Activated naive CD8-positive, alpha-beta T cell treated with anti-CD3 and anti-CD28 coated beads, Interleukin-2, amount 10 ng/mL, durations not matched to agents 7 days and 5 days (primary cell): ENCODE measurements at regions not wholly inside any gene's neighbourhood (a gene's known extent, or its start where the extent isn't known, plus 50 kb on each side); places are given as distances from the start of the nearest gene placed in this dataset.

Experiments
- ATAC-seq: fragments of 150-1000 bp; cut with Tn5 transposase; one replicate; pipeline ENCODE4 v1.10.0; 2021; ENCODE audit warnings: low read depth, moderate library complexity
- POLR2A ChIA-PET: fragments of 350-600 bp; sonication (Branson Sonifier 250); formaldehyde crosslinking; loops from one replicate; lab custom pipeline; 2021; ENCODE audit warnings: antibody characterized with exemption; lab: Charles Lee
- DNase-seq: peaks from one replicate; pipeline ENCODE4 v3.0.0; 2021
- H3K27ac Mint-ChIP-seq: one replicate; pipeline ENCODE4 v1.8.0; 2022; ENCODE audit warnings: mild to moderate bottlenecking, mixed read lengths
- H3K27me3 Mint-ChIP-seq: one replicate; pipeline ENCODE4 v1.8.0; 2022; ENCODE audit warnings: mild to moderate bottlenecking, moderate library complexity, mixed read lengths
- H3K36me3 Mint-ChIP-seq: one replicate; pipeline ENCODE4 v1.8.0; 2021; ENCODE audit warnings: mild to moderate bottlenecking, mixed read lengths
- H3K4me1 Mint-ChIP-seq: one replicate; pipeline ENCODE4 v1.8.0; 2021; ENCODE audit warnings: mixed read lengths
- H3K4me3 Mint-ChIP-seq: one replicate; pipeline ENCODE4 v1.8.0; 2022; ENCODE audit warnings: mild to moderate bottlenecking, moderate library complexity, mixed read lengths
- H3K9me3 Mint-ChIP-seq: one replicate; pipeline ENCODE4 v1.8.0; 2021; ENCODE audit warnings: mixed read lengths

- POLR2A ChIA-PET = interaction anchor here (0.5 kb wide), 1 partner anchor 714 kb away, joined by 5 read pairs; no protein-coding TSS in a partner anchor
- H3K4me3 Mint-ChIP-seq = peak overlapping the region; percentile 49
These were observed 534.5 kb upstream of the KCNMB2 start for GRCh38 chr3:178001670-178002101.

DNA sequence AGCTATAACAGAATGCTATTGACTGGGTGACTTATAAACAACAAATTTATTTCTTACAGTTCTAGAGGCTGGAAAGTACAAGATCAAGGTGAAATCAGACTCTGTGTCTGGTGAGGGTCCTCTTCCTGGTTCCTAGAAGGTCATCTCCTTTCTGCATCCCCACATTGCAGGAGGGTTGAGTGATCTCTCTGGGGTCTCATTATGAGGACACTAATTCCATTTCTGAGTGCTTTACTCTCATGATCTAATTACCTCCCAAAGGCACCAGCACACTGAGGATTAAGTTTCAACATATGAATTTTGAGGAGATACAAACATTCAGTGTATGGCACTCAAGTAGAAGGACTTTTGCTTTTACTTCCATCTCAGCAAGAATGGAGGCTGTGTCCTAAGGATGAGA, 534.1 kb upstream of the KCNMB2 start:
- Mint-ChIP-seq H3K27me3 (no peaks in the 10 kb centered on the region), H3K4me3 (peak overlapping the region; percentile 49), H3K36me3 (peaks cover 26% of the 10 kb centered on the region), H3K27ac (peak overlapping the region; percentile 85), H3K4me1 (peaks cover 20% of the 10 kb centered on the region), H3K9me3 (peaks cover 22% of the 10 kb centered on the region)
- POLR2A ChIA-PET = no interaction called here
- ATAC-seq (no peak), DNase-seq (no peak)

More at GRCh38 chr3:178001670-178002101, 534.5 kb upstream of the KCNMB2 start:
- Mint-ChIP-seq H3K36me3 (peaks cover 26% of the 10 kb centered on the region), H3K27ac (peak overlapping the region; percentile 85), H3K4me1 (peaks cover 20% of the 10 kb centered on the region), H3K27me3 (no peaks in the 10 kb centered on the region), H3K9me3 (peaks cover 22% of the 10 kb centered on the region)
- ATAC-seq (peak; percentile 97), DNase-seq (no peak)

DNA sequence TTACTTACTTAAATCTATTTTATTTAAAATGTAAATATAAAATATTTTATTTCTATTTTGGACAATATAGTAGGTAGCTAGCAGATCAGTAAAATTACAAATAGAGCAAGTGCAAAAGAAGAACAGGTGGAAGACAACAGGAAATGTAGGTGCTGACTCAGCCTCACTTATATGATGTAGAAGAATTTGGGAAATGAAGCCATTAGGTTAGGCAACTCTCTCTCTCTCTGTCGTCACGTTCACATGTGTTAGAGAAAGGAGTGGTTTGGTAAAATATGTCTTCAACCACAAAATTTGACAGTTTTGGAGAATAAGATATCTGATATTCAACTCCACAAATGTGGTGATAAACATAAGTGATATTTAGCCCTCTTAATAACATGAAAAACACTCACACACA, 532.5 kb upstream of the KCNMB2 start:
- H3K4me1 Mint-ChIP-seq = peaks cover 20% of the 10 kb centered on the region
- no peak overlapping the region for H3K4me3 Mint-ChIP-seq
- no peak overlapping the region for H3K27ac Mint-ChIP-seq
- POLR2A ChIA-PET = no interaction called here
- no peaks in the 10 kb centered on the region for H3K27me3 Mint-ChIP-seq
- H3K36me3 Mint-ChIP-seq = peaks cover 26% of the 10 kb centered on the region
- ATAC-seq = no peak
- peaks cover 22% of the 10 kb centered on the region for H3K9me3 Mint-ChIP-seq
- no peak for DNase-seq

GRCh38 chr3:178005961-178006360, 530.3 kb upstream of the KCNMB2 start:
- peaks cover 17% of the 10 kb centered on the region for H3K36me3 Mint-ChIP-seq
- H3K9me3 Mint-ChIP-seq = peaks cover 15% of the 10 kb centered on the region
- H3K27me3 Mint-ChIP-seq = no peaks in the 10 kb centered on the region
- H3K27ac Mint-ChIP-seq = no peak overlapping the region
- H3K4me1 Mint-ChIP-seq = peaks cover 20% of the 10 kb centered on the region
- H3K4me3 Mint-ChIP-seq = no peak overlapping the region
- POLR2A ChIA-PET = no interaction called here
- DNase-seq (no peak), ATAC-seq (no peak)

DNA sequence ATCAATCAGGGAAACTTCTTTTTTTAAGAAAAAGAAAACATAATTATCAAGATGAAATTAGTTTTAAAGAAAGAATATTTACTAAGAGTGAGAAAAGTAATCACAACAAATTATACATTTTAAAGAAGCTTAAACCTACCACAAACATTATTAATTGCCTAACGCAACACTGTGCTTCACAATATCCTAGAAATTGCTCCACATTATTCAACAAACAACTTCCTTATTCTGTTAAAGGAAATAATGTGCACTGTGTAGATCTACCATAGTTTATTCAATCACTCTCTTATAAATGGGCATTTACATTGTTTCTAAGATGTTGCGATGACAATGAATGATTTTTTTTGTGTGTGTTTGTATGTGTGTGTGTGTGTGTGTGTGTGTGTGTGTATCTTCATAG, 525.9 kb upstream of the KCNMB2 start:
- ATAC-seq (no peak), DNase-seq (no peak)
- POLR2A ChIA-PET = no interaction called here
- Mint-ChIP-seq H3K4me1 (peaks cover 2% of the 10 kb centered on the region), H3K27ac (no peak overlapping the region), H3K9me3 (no peaks in the 10 kb centered on the region), H3K27me3 (no peaks in the 10 kb centered on the region), H3K36me3 (no peaks in the 10 kb centered on the region), H3K4me3 (no peak overlapping the region)

- H3K9me3 Mint-ChIP-seq = peaks cover 1% of the 10 kb centered on the region
- H3K4me3 Mint-ChIP-seq = no peak overlapping the region
- POLR2A ChIA-PET = no interaction called here
- H3K27me3 Mint-ChIP-seq = no peaks in the 10 kb centered on the region
- H3K4me1 Mint-ChIP-seq = no peaks in the 10 kb centered on the region
- no peak overlapping the region for H3K27ac Mint-ChIP-seq
- no peak for DNase-seq
- no peak for ATAC-seq
- no peaks in the 10 kb centered on the region for H3K36me3 Mint-ChIP-seq
These were observed 516.6 kb upstream of the KCNMB2 start for GRCh38 chr3:178019645-178020044.

- no peaks in the 10 kb centered on the region for H3K4me1 Mint-ChIP-seq
- DNase-seq (no peak), ATAC-seq (no peak)
- H3K36me3 Mint-ChIP-seq = no peaks in the 10 kb centered on the region
- no peak overlapping the region for H3K4me3 Mint-ChIP-seq
- POLR2A ChIA-PET = no interaction called here
- peaks cover 1% of the 10 kb centered on the region for H3K9me3 Mint-ChIP-seq
- no peak overlapping the region for H3K27ac Mint-ChIP-seq
- no peaks in the 10 kb centered on the region for H3K27me3 Mint-ChIP-seq
These were observed 513.6 kb upstream of the KCNMB2 start for GRCh38 chr3:178022599-178022998.

GRCh38 chr3:178028933-178029332, 507.3 kb upstream of the KCNMB2 start:
- H3K36me3 Mint-ChIP-seq = no peaks in the 10 kb centered on the region
- ATAC-seq (no peak), DNase-seq (no peak)
- H3K4me1 Mint-ChIP-seq = no peaks in the 10 kb centered on the region
- peaks cover 1% of the 10 kb centered on the region for H3K9me3 Mint-ChIP-seq
- POLR2A ChIA-PET = no interaction called here
- H3K27me3 Mint-ChIP-seq = no peaks in the 10 kb centered on the region
- H3K27ac Mint-ChIP-seq = no peak overlapping the region
- no peak overlapping the region for H3K4me3 Mint-ChIP-seq

DNA sequence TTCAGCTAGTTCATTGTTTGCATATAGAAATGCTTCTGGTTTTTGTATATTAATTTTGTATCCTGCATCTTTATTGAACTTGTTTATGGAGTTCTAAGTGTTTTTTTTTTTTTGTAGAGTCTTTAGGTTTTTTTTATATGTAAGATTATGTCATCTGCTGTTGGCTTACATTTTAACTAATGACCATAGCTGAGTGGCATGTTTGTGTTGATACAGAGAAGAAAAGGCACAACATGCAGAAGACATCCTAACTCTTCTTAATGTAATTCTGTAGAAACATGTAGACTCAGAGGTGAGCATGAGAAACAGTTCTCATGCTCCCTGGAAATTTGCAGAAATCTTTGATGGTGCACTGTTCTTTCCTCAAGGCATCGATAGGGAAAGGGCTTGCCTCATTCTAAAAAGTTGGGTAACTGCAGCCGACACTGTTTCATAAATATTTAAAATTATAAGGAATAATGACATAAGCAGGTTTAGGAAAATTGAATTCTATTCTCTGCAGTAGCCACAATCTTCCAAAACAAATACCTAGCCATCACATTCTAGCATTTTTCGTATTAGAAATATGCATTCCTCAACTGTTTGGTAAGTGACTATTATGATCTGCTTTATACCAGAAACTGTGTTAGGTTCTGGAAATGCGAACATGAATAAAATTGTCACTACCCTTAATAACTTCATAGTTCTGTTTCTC, 499.6 kb upstream of the KCNMB2 start:
- POLR2A ChIA-PET = no interaction called here
- no peaks in the 10 kb centered on the region for H3K27me3 Mint-ChIP-seq
- no peak for ATAC-seq

GRCh38 chr3:178041931-178042330, 494.3 kb upstream of the KCNMB2 start:
- Mint-ChIP-seq H3K4me3 (no peak overlapping the region), H3K27ac (no peak overlapping the region), H3K36me3 (no peaks in the 10 kb centered on the region), H3K9me3 (no peaks in the 10 kb centered on the region), H3K27me3 (no peaks in the 10 kb centered on the region), H3K4me1 (no peaks in the 10 kb centered on the region)
- POLR2A ChIA-PET = no interaction called here
- DNase-seq = no peak
- no peak for ATAC-seq

More for the DNA sequence above, 499.6 kb upstream of the KCNMB2 start:
- no peak overlapping the region for H3K4me3 Mint-ChIP-seq
- no peak for DNase-seq
- no peaks in the 10 kb centered on the region for H3K36me3 Mint-ChIP-seq
- no peaks in the 10 kb centered on the region for H3K4me1 Mint-ChIP-seq
- H3K9me3 Mint-ChIP-seq = no peaks in the 10 kb centered on the region
- H3K27ac Mint-ChIP-seq = no peak overlapping the region

- H3K27ac Mint-ChIP-seq = no peak overlapping the region
- H3K27me3 Mint-ChIP-seq = no peaks in the 10 kb centered on the region
- POLR2A ChIA-PET = no interaction called here
- H3K4me1 Mint-ChIP-seq = no peaks in the 10 kb centered on the region
- H3K36me3 Mint-ChIP-seq = no peaks in the 10 kb centered on the region
- no peak overlapping the region for H3K4me3 Mint-ChIP-seq
- H3K9me3 Mint-ChIP-seq = no peaks in the 10 kb centered on the region
- DNase-seq (no peak), ATAC-seq (no peak)
These were observed 493.9 kb upstream of the KCNMB2 start for GRCh38 chr3:178042376-178042775.

DNA sequence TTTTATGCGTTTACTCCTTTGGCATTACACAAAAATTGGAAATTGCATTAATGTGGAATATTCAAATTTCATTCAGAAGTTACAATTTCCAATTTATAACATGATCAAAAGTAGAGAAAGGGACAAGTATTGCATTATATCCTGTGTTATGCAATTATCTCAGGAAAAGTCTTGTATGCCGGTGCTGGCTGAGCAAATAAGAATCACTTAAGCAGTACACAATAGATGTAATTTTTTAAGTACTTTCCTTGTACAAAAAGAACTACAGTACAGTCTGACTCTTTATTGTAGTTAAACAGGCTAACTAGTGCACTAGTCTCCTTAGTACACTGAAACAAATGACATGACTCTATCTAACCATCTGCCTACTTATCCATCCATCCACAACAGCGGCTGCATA, 493.2 kb upstream of the KCNMB2 start:
- H3K4me3 Mint-ChIP-seq = no peak overlapping the region
- no peaks in the 10 kb centered on the region for H3K9me3 Mint-ChIP-seq
- POLR2A ChIA-PET = no interaction called here
- no peak for DNase-seq
- ATAC-seq = no peak
- H3K4me1 Mint-ChIP-seq = no peaks in the 10 kb centered on the region
- no peaks in the 10 kb centered on the region for H3K36me3 Mint-ChIP-seq
- H3K27ac Mint-ChIP-seq = no peak overlapping the region
- no peaks in the 10 kb centered on the region for H3K27me3 Mint-ChIP-seq

GRCh38 chr3:178044320-178044719, 491.9 kb upstream of the KCNMB2 start:
- H3K27ac Mint-ChIP-seq = no peak overlapping the region
- DNase-seq (no peak), ATAC-seq (no peak)
- no peaks in the 10 kb centered on the region for H3K4me1 Mint-ChIP-seq
- POLR2A ChIA-PET = no interaction called here
- H3K36me3 Mint-ChIP-seq = no peaks in the 10 kb centered on the region
- H3K9me3 Mint-ChIP-seq = no peaks in the 10 kb centered on the region
- H3K4me3 Mint-ChIP-seq = no peak overlapping the region
- no peaks in the 10 kb centered on the region for H3K27me3 Mint-ChIP-seq

GRCh38 chr3:178047496-178047895, 488.7 kb upstream of the KCNMB2 start:
- H3K27ac Mint-ChIP-seq = peak overlapping the region; percentile 35
- no peaks in the 10 kb centered on the region for H3K27me3 Mint-ChIP-seq
- DNase-seq = no peak
- H3K4me1 Mint-ChIP-seq = no peaks in the 10 kb centered on the region
- H3K9me3 Mint-ChIP-seq = no peaks in the 10 kb centered on the region
- POLR2A ChIA-PET = no interaction called here
- no peak for ATAC-seq
- H3K36me3 Mint-ChIP-seq = no peaks in the 10 kb centered on the region
- H3K4me3 Mint-ChIP-seq = no peak overlapping the region
